ENCODE measurements at regions not wholly inside any gene's neighbourhood (a gene's known extent, or its start where the extent isn't known, plus 50 kb on each side); places are given as distances from the start of the nearest gene placed in this dataset.

DNA sequence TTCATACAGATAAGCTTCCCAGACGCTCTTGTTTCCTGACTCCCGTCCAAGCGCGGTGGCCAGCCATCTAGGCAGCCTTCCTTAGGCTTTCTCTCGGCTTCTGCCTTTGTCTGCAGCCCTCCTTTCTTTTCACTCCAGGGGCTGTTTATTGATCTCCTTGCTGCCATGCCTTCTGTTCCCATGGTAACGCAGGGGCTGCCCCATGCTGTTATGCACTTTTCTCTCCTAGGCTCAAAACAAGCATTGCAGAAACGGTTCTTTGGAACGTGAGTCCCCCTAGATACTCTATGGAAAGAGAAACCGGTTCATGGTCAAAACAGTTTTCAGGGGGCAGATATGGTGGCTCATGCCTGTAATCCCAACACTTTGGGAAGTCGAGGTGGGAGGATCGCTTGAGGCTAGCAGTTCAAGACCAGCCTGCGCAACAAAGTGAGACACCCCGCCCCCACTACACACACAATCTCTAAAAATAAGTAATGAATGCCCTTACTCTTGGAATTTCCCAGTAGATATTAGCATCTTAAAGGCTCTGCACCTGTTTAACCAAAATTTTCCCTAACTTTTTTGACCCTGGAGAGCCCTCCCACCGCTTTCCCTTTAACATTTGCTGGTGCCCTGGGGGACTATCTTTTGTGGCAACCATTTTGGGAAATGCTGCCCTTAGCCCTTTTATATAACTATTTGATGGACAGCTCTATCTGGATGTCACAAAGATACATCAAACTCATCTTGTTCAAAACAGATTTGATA lies 53.9 kb upstream of the ZNF157 start:
- ChIA-PET POLR2A (no interaction called here), CTCF (ENCODE audit: low intra/inter-chr PET ratio) (no interaction called here)
- TF ChIP-seq ZNF174 (CRISPR knock-in tag; IDR thresholded peaks at IDR 0.05) (no peak), RFX1 (IDR thresholded peaks at IDR 0.05) (peak; percentile 78)
- Histone ChIP-seq H3K79me2 (ENCODE audit: control insufficient read depth, insufficient read depth, low read length) (no peaks in the 10 kb centered on the region), H3K4me2 (ENCODE audit: insufficient read depth, low read length) (no peak overlapping the region), H3K4me3 (no peak overlapping the region), H3K9me1 (ENCODE audit: control insufficient read depth, insufficient read depth, low read length) (no peaks in the 10 kb centered on the region), H4K20me1 (replicated peaks; ENCODE audit: control insufficient read depth, insufficient read depth, low read length) (no peaks in the 10 kb centered on the region), H3K27me3 (ENCODE audit: control insufficient read depth in 2 of 2, insufficient read depth in 2 of 2, low read length in 2 of 2) (no peaks in the 10 kb centered on the region; a peak in 1 of 5 replicates), H3K4me1 (replicated peaks in 1 of 2; ENCODE audit: control insufficient read depth in 2 of 2, insufficient read depth in 2 of 2, low read length in 2 of 2) (no peaks in the 10 kb centered on the region; a peak in 1 of 5 replicates), H2AFZ (ENCODE audit: low read depth, low read length) (no peak overlapping the region), H3K27ac (ENCODE audit: extremely low read depth, low read depth, low read length) (no peak overlapping the region), H3K36me3 (ENCODE audit: control insufficient read depth, insufficient read depth, low read length) (no peaks in the 10 kb centered on the region), H3K9ac (ENCODE audit: insufficient read depth in 1 of 2, low read depth in 2 of 2, low read length in 2 of 2) (no peak overlapping the region), H3K9me3 (replicated peaks; ENCODE audit: control insufficient read depth, insufficient read depth, low read depth, low read length) (no peaks in the 10 kb centered on the region)
- no TSS peak for BruUV-seq (replicated peaks)
- in situ Hi-C loops (cut with MboI) = no loop called here
- 3% methylated on average over 11 of the region's 14 CpGs for WGBS (ENCODE audit: insufficient coverage, low coverage, missing lambda C conversion rate)
- intact Hi-C loops (cut with micrococcal nuclease) = no loop called here
- FAIRE-seq (no peak), DNase-seq (ENCODE audit: extremely low read depth in 1 of 4, low spot score in 3 of 4) (no peak), ATAC-seq (no peak)
